ENCODE measurements at regions not wholly inside any gene's neighbourhood (a gene's known extent, or its start where the extent isn't known, plus 50 kb on each side); places are given as distances from the start of the nearest gene placed in this dataset.

DNA sequence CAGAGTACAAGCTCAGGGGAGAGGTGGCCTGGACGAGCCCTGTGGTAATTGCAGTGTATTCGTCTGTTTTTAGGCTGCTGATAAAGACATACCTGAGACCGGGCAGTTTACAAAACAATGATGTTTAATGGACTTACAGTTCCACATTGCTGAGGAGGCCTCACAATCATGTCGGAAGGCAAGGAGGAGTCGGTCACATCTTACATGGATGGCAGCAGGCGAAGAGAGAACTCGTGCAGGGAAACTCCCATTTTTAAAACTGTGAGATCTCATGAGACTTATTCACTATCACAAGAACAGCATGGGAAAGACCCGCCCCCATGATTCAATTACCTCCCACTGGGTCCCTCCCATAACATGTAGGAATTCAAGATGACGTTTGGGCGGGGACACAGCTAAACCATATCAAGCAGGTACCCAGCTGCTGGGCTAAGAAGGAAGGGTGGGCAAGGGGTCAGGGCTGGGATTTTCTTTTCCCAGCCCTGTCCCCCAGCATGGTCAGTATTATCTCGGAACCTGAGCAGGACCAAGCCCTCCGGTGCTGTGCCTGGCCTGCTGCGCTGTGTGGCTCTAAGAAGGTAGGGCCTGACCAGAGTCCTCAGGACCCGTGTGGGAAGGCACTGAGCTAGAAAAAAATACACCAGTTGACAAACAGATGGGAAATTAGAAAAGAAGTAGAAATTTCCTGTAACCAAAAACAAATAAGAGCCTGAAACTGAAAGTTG, 78.6 kb upstream of the SH3BP4 start:
- no peak for DNase-seq (ENCODE audit: low read depth, low spot score)
- ChIA-PET POLR2A (no interaction called here), CTCF (no interaction called here)
- TF ChIP-seq CTCF (IDR thresholded peaks at IDR 0.05; ENCODE audit: insufficient read depth, low read length, missing control alignments) = no peak
- no peak overlapping the region for H3K4me3 ChIP-seq (ENCODE audit: low read depth, low read length)

GRCh38 chr2:234869969-234870368, 81.8 kb upstream of the SH3BP4 start:
- POLR2A ChIA-PET = no interaction called here
- DNase-seq (ENCODE audit: low read depth, low spot score) = no peak
- no peak overlapping the region for H3K4me3 ChIP-seq (ENCODE audit: low read depth, low read length)
- TF ChIP-seq CTCF (IDR thresholded peaks at IDR 0.05; ENCODE audit: insufficient read depth, low read length, missing control alignments) = no peak
- CTCF ChIA-PET = no interaction called here

GRCh38 chr2:234869164-234869563, 82.7 kb upstream of the SH3BP4 start:
- no peak for TF ChIP-seq CTCF (IDR thresholded peaks at IDR 0.05; ENCODE audit: insufficient read depth, low read length, missing control alignments)
- no peak overlapping the region for H3K4me3 ChIP-seq (ENCODE audit: low read depth, low read length)
- no peak for DNase-seq (ENCODE audit: low read depth, low spot score)
- ChIA-PET POLR2A (no interaction called here), CTCF (interaction anchor here (0.7 kb wide), 1 partner anchor 86 kb away, joined by 3 read pairs; no protein-coding TSS in a partner anchor)

- POLR2A ChIA-PET = no interaction called here
- CTCF ChIA-PET = no interaction called here
- no peak for TF ChIP-seq CTCF (IDR thresholded peaks at IDR 0.05; ENCODE audit: insufficient read depth, low read length, missing control alignments)
- H3K4me3 ChIP-seq (ENCODE audit: low read depth, low read length) = no peak overlapping the region
- DNase-seq (ENCODE audit: low read depth, low spot score) = no peak
Measured at GRCh38 chr2:234867882-234868285, 83.9 kb upstream of the SH3BP4 start.

DNA sequence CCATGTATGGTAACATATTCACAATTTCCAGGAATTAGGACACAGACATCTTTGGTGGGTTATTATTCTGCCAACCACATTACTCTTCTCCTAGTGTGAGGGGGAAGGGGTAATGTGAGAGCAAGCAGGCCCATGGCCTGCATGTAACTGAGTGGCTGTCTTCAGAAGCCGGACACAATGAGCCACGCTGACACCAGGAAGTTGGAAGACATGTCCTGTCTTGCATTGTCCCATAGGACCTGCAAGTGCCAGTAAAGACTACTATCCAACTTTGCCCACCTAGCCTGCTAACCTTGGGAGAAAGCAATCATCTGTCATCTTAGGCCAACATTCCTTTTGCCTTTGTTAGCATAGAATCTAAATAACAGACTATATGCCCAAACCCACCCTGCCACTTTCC, 86.2 kb upstream of the SH3BP4 start:
- no peak overlapping the region for H3K4me3 ChIP-seq (ENCODE audit: low read depth, low read length)
- CTCF ChIA-PET = interaction anchor here (1.3 kb wide), 1 partner anchor 16 kb away, joined by 5 read pairs; no protein-coding TSS in a partner anchor
- TF ChIP-seq CTCF (IDR thresholded peaks at IDR 0.05; ENCODE audit: insufficient read depth, low read length, missing control alignments) = no peak
- no peak for DNase-seq (ENCODE audit: low read depth, low spot score)
- POLR2A ChIA-PET = no interaction called here

- no peak for DNase-seq (ENCODE audit: low read depth, low spot score)
- ChIA-PET CTCF (interaction anchor here (1.3 kb wide), 1 partner anchor 16 kb away, joined by 5 read pairs; no protein-coding TSS in a partner anchor), POLR2A (no interaction called here)
- no peak for TF ChIP-seq CTCF (IDR thresholded peaks at IDR 0.05; ENCODE audit: insufficient read depth, low read length, missing control alignments)
- H3K4me3 ChIP-seq (ENCODE audit: low read depth, low read length) = no peak overlapping the region
Measured at GRCh38 chr2:234865040-234865439, 86.8 kb upstream of the SH3BP4 start.
